GM10248 (cell line): ENCODE measurements at regions not wholly inside any gene's neighbourhood (a gene's known extent, or its start where the extent isn't known, plus 50 kb on each side); places are given as distances from the start of the nearest gene placed in this dataset.
A peak's percentile ranks its signal among the peaks of the same experiment; 100 is the strongest.

Experiments
- CTCF ChIA-PET: fragments of 300-600 bp; sonication (Branson Sonifier 250); formaldehyde crosslinking; extraction: SDS; loops from one replicate; lab custom pipeline; 2021; ENCODE audit warnings: antibody characterized with exemption; lab: Yijun Ruan, JAX
- POLR2A ChIA-PET: fragments of 350-650 bp; sonication (Branson Sonifier 250); formaldehyde crosslinking; extraction: SDS; loops from one replicate; lab custom pipeline; 2020; ENCODE audit warnings: antibody characterized with exemption; lab: Yijun Ruan, JAX
- DNase-seq: peaks from one replicate; pipeline ENCODE4 v3.0.0; 2012; ENCODE audit errors: extremely low spot score
- TF ChIP-seq, protein P1 (sequence below): IDR thresholded peaks from 2 replicates; pipeline ENCODE4 v1.5.1; 2012; ENCODE audit warnings: mild to moderate bottlenecking, low read depth; ENCODE audit errors: extremely low read depth, missing control alignments, control extremely low read depth

DNA sequence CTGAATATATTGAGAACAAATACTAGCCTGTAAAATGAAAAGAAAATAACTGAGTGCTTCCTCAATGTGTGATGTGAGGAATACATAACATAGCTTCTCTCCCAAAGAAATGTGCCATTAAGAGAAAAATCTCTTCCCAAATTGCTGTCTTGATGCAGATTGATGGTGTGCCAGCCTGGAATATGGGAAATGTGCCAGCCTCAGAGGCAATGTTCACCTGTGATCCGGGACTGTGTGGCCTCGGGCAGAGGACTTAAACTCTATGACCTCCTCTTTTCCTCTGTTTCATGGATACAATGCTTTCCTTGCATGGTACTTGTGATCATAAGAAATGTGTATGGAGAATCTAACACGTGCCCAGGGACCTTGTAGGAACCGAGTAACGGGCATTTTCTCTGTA, 370.9 kb downstream of the DIRAS2 start:
- ChIA-PET CTCF (no interaction called here), POLR2A (no interaction called here)
- TF ChIP-seq, protein P1, sequence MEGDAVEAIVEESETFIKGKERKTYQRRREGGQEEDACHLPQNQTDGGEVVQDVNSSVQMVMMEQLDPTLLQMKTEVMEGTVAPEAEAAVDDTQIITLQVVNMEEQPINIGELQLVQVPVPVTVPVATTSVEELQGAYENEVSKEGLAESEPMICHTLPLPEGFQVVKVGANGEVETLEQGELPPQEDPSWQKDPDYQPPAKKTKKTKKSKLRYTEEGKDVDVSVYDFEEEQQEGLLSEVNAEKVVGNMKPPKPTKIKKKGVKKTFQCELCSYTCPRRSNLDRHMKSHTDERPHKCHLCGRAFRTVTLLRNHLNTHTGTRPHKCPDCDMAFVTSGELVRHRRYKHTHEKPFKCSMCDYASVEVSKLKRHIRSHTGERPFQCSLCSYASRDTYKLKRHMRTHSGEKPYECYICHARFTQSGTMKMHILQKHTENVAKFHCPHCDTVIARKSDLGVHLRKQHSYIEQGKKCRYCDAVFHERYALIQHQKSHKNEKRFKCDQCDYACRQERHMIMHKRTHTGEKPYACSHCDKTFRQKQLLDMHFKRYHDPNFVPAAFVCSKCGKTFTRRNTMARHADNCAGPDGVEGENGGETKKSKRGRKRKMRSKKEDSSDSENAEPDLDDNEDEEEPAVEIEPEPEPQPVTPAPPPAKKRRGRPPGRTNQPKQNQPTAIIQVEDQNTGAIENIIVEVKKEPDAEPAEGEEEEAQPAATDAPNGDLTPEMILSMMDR, result no peak
- no peak for DNase-seq

- DNase-seq, result no peak
Measured at GRCh38 chr9:90274725-90275124, 367.9 kb downstream of the DIRAS2 start.

DNA sequence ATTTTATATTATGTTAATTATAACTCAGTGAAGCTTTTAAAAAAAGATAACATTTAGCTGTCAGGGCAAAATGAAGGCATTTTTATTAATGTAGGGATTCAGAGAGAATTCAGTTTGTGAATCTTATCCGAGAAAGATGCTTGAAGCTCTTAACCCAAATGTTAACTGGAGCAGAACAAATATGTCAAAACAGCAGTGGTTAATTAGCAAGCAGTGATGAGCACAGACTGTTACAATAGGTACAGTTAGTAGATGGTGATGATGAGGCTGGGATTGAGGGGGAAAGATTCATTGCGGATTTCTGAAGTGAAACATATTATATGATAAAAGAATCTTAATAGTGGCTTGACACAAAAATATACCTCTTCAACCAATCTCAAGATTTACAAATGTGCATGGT, 356.7 kb downstream of the DIRAS2 start:
- TF ChIP-seq, protein P1, result no peak
- POLR2A ChIA-PET, result no interaction called here
- CTCF ChIA-PET, result no interaction called here
- DNase-seq, result no peak

More at GRCh38 chr9:90274725-90275124, 367.9 kb downstream of the DIRAS2 start:
- TF ChIP-seq, protein P1, result no peak
- ChIA-PET POLR2A (no interaction called here), CTCF (interaction anchor here (1.5 to 1.7 kb wide), 2 partner anchors 9 to 13 kb away, joined by 4 to 6 read pairs; no protein-coding TSS in a partner anchor)

DNA sequence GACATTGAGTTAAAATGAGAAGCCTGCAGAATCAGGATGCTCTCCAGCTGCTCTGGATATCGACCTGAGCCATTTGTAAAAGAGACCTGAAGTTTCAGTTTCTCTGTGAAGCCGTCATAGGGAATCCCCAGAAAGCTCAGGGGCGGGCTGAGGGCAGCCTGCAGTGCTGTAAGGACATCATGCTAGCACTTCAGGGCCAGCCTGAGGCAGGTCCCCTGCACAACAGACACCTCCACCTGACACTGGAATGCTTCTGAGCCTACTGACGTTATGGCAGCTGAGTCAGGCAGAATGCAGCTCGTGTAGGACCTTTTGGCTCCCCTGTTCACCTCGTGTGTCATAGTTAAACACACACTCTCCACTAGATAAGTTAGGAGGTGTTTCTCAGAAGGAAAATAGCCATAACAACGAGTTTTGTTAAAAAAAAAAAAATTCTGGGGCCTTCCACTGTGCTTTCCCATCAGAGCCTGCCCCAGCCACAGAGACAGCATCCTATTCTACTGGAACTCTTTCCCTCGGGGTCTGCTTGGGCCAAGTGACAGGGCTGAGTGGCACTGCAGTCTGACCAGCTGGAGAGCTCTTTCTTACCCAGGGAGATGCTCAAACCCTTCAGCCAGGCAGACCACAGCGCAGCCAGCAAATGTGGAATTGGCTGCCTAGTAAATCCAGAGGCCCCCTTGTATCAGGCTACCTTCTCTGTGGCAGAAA, 354.9 kb downstream of the DIRAS2 start:
- POLR2A ChIA-PET, result no interaction called here
- CTCF ChIA-PET, result interaction anchor here (0.9 to 1.6 kb wide), 7 partner anchors 9 to 487 kb away, joined by 3 to 4 read pairs (median 3); no protein-coding TSS in a partner anchor
- DNase-seq, result peak; percentile 71
- TF ChIP-seq, protein P1, result no peak

GRCh38 chr9:90288275-90288639, 354.4 kb downstream of the DIRAS2 start:
- CTCF ChIA-PET, result interaction anchor here (1.6 kb wide), 1 partner anchor 146 kb away, joined by 4 read pairs; no protein-coding TSS in a partner anchor
- no peak for DNase-seq
- TF ChIP-seq, protein P1, result no peak
- POLR2A ChIA-PET, result no interaction called here

GRCh38 chr9:90290716-90291485, 351.7 kb downstream of the DIRAS2 start:
- TF ChIP-seq, protein P1, result no peak
- ChIA-PET CTCF (interaction anchor here (1.3 to 2.0 kb wide), 2 partner anchors 9 to 13 kb away, joined by 4 to 5 read pairs; no protein-coding TSS in a partner anchor), POLR2A (no interaction called here)
- no peak for DNase-seq
